Loucy (cell line): ENCODE measurements at regions not wholly inside any gene's neighbourhood (a gene's known extent, or its start where the extent isn't known, plus 50 kb on each side); places are given as distances from the start of the nearest gene placed in this dataset.

Source experiments
- H2AFZ ChIP-seq: fragments of 200-600 bp; sonication (generic); 2 replicates; pipeline ENCODE4 v1.6.0; 2016; ENCODE audit warnings: antibody characterized with exemption, mild to moderate bottlenecking, low read length, moderate library complexity
- H3F3A ChIP-seq: fragments of 200-600 bp; 2 replicates; pipeline ENCODE4 v1.6.0; 2016; ENCODE audit warnings: antibody characterized with exemption, low read depth, mild to moderate bottlenecking
- H3K27me3 ChIP-seq: fragments of 200-600 bp; sonication (generic); 2 replicates; pipeline ENCODE4 v1.6.1; 2014; ENCODE audit warnings: low read length, mild to moderate bottlenecking; ENCODE audit not compliant: insufficient read depth, poor library complexity, severe bottlenecking
- H3K36me3 ChIP-seq: fragments of 200-600 bp; sonication (generic); 2 replicates; pipeline ENCODE4 v1.6.1; 2016; ENCODE audit warnings: low read length; ENCODE audit not compliant: insufficient read depth
- H3K4me1 ChIP-seq: fragments of 200-600 bp; sonication (generic); 2 replicates; pipeline ENCODE4 v1.5.1; 2014; ENCODE audit warnings: low read length, mild to moderate bottlenecking; ENCODE audit not compliant: insufficient read depth, poor library complexity, severe bottlenecking
- H3K4me2 ChIP-seq: fragments of 200-600 bp; sonication (generic); 2 replicates; pipeline ENCODE4 v1.6.0; 2014; ENCODE audit warnings: antibody characterized with exemption, low read length, low read depth, mild to moderate bottlenecking; ENCODE audit not compliant: poor library complexity, severe bottlenecking
- H3K4me3 ChIP-seq: fragments of 200-600 bp; sonication (generic); 2 replicates; pipeline ENCODE4 v1.5.1; 2014; ENCODE audit warnings: low read length, mild to moderate bottlenecking, mixed read lengths; ENCODE audit not compliant: poor library complexity, severe bottlenecking
- H3K79me2 ChIP-seq: fragments of 200-600 bp; sonication (generic); 2 replicates; pipeline ENCODE4 v1.6.1; 2014; ENCODE audit warnings: low read length; ENCODE audit not compliant: insufficient read depth
- H3K9ac ChIP-seq: fragments of 200-600 bp; sonication (generic); 2 replicates; pipeline ENCODE4 v1.6.0; 2014; ENCODE audit warnings: mild to moderate bottlenecking, low read depth, low read length, moderate library complexity; ENCODE audit not compliant: poor library complexity, severe bottlenecking
- H3K9me2 ChIP-seq: fragments of 200-600 bp; sonication (generic); replicated peaks from 2 replicates; pipeline ENCODE4 v1.6.1; 2016; ENCODE audit warnings: low read depth, low read length, mixed read lengths
- H3K9me3 ChIP-seq: fragments of 200-600 bp; sonication (generic); 2 replicates; pipeline ENCODE4 v1.6.1; 2014; ENCODE audit warnings: mild to moderate bottlenecking, antibody characterized with exemption, low read length, low read depth; ENCODE audit not compliant: insufficient read depth
- H4K20me1 ChIP-seq: fragments of 200-600 bp; sonication (generic); 2 replicates; pipeline ENCODE4 v1.6.0; 2014; ENCODE audit warnings: antibody characterized with exemption, low read length, mild to moderate bottlenecking; ENCODE audit not compliant: insufficient read depth, poor library complexity, severe bottlenecking
- CTCF ChIP-seq: fragments of 200-600 bp; sonication (generic); conservative IDR thresholded peaks from 2 replicates; pipeline ENCODE4 v1.5.1; 2014; ENCODE audit warnings: mild to moderate bottlenecking, antibody characterized with exemption, low read length
- EZH2phosphoT487 ChIP-seq: fragments of 200-600 bp; IDR thresholded peaks from 2 replicates; pipeline ENCODE4 v1.6.1; 2018; ENCODE audit warnings: antibody characterized with exemption, mild to moderate bottlenecking, moderate library complexity, borderline replicate concordance

- Histone ChIP-seq H3K79me2 (no peaks in the 10 kb centered on the region), H3K4me2 (no peak overlapping the region), H3K9me2 (no peaks in the 10 kb centered on the region), H3K4me1 (no peaks in the 10 kb centered on the region), H4K20me1 (no peaks in the 10 kb centered on the region), H3K9me3 (no peaks in the 10 kb centered on the region), H3K4me3 (no peak overlapping the region), H3K27me3 (no peaks in the 10 kb centered on the region), H3F3A (no peaks in the 10 kb centered on the region), H2AFZ (no peak overlapping the region), H3K9ac (no peak overlapping the region), H3K36me3 (no peaks in the 10 kb centered on the region)
- TF ChIP-seq CTCF (no peak), EZH2phosphoT487 (no peak)
Measured at GRCh38 chr10:94104316-94105000, 110.7 kb downstream of the PLCE1 start.

GRCh38 chr10:94105226-94105625 lies 111.5 kb downstream of the PLCE1 start:
- Histone ChIP-seq H3K36me3 (no peaks in the 10 kb centered on the region), H3K27me3 (no peaks in the 10 kb centered on the region), H3F3A (no peaks in the 10 kb centered on the region), H3K9ac (no peak overlapping the region), H3K9me2 (no peaks in the 10 kb centered on the region), H3K79me2 (no peaks in the 10 kb centered on the region), H3K9me3 (no peaks in the 10 kb centered on the region), H3K4me3 (no peak overlapping the region), H3K4me2 (no peak overlapping the region), H4K20me1 (no peaks in the 10 kb centered on the region), H3K4me1 (no peaks in the 10 kb centered on the region), H2AFZ (no peak overlapping the region)
- TF ChIP-seq EZH2phosphoT487 (no peak), CTCF (no peak)

- H3K4me1 ChIP-seq = no peaks in the 10 kb centered on the region
- no peak overlapping the region for H3K4me3 ChIP-seq
- H3K9me3 ChIP-seq = no peaks in the 10 kb centered on the region
- H3K4me2 ChIP-seq = no peak overlapping the region
- TF ChIP-seq EZH2phosphoT487 = no peak
- no peak for TF ChIP-seq CTCF
- H3K79me2 ChIP-seq = no peaks in the 10 kb centered on the region
- H3K9ac ChIP-seq = no peak overlapping the region
- no peaks in the 10 kb centered on the region for H3K27me3 ChIP-seq
- no peaks in the 10 kb centered on the region for H3F3A ChIP-seq
- no peaks in the 10 kb centered on the region for H3K36me3 ChIP-seq
- no peaks in the 10 kb centered on the region for H3K9me2 ChIP-seq
- no peak overlapping the region for H2AFZ ChIP-seq
- H4K20me1 ChIP-seq = no peaks in the 10 kb centered on the region
Measured at GRCh38 chr10:94107191-94107590, 113.5 kb downstream of the PLCE1 start.
